Liver (tissue), 8 donors: ENCODE measurements at regions not wholly inside any gene's neighbourhood (a gene's known extent, or its start where the extent isn't known, plus 50 kb on each side); places are given as distances from the start of the nearest gene placed in this dataset.

Source experiments
- DNase-seq: peaks from one replicate; pipeline ENCODE4 v3.0.0-alpha.2; 2017; ENCODE audit warnings: low spot score
- H3K27ac ChIP-seq, 2 donors: one replicate each; pipeline ENCODE4 v1.7.0; 2013; ENCODE audit warnings: inconsistent platforms in 2 of 2, low read length in 2 of 2, control low read depth in 1 of 2, low read depth in 1 of 2, mild to moderate bottlenecking in 1 of 2
- H3K27me3 ChIP-seq, 4 donors: one replicate each; pipeline versions ENCODE4 v1.6.1 to v1.7.0; 2013; ENCODE audit warnings: low read length in 3 of 4, inconsistent platforms in 1 of 4, mild to moderate bottlenecking in 1 of 4, moderate library complexity in 1 of 4; ENCODE audit not compliant: control insufficient read depth in 4 of 4, insufficient read depth in 4 of 4
- H3K36me3 ChIP-seq, 4 donors: one replicate each; pipeline versions ENCODE4 v1.6.1 to v1.7.0; 2013; ENCODE audit warnings: low read length in 3 of 4, mild to moderate bottlenecking in 3 of 4, low read depth in 1 of 4, moderate library complexity in 1 of 4; ENCODE audit not compliant: control insufficient read depth in 4 of 4, insufficient read depth in 3 of 4
- H3K4me1 ChIP-seq, 4 donors: one replicate each; pipeline versions ENCODE4 v1.6.1 to v1.7.0; 2013; ENCODE audit warnings: low read length in 3 of 4, mild to moderate bottlenecking in 3 of 4, moderate library complexity in 1 of 4; ENCODE audit not compliant: control insufficient read depth in 4 of 4, insufficient read depth in 4 of 4
- H3K4me3 ChIP-seq, 3 donors: one replicate each; pipeline versions ENCODE4 v1.6.1 to v1.7.0; 2013; ENCODE audit warnings: low read length in 3 of 3, control low read depth in 1 of 3, low read depth in 1 of 3, mild to moderate bottlenecking in 1 of 3
- H3K9ac ChIP-seq, 2 donors: one replicate each; pipeline ENCODE4 v1.7.0; 2013; ENCODE audit warnings: low read length in 2 of 2, mild to moderate bottlenecking in 2 of 2, moderate library complexity in 2 of 2, control low read depth in 1 of 2, low read depth in 1 of 2
- H3K9me3 ChIP-seq, 4 donors: one replicate each; pipeline versions ENCODE4 v1.6.1 to v1.7.0; 2013; ENCODE audit warnings: low read length in 3 of 4; ENCODE audit not compliant: control insufficient read depth in 4 of 4
- ATF3 ChIP-seq: IDR thresholded peaks from 2 replicates; pipeline ENCODE4 v1.6.1; 2016; ENCODE audit warnings: antibody characterized with exemption
- CTCF ChIP-seq: fragments of 150-350 bp; IDR thresholded peaks from 2 replicates; pipeline ENCODE4 v1.5.1; 2017; ENCODE audit warnings: improper control_type of control experiment, low read depth, low read length; ENCODE audit not compliant: missing input control
- EGR1 ChIP-seq, 2 donors: IDR thresholded peaks; 2 replicates each; pipeline ENCODE4 v1.6.1; 2016 to 2018; ENCODE audit warnings: antibody characterized with exemption in 2 of 2, low read depth in 2 of 2
- FOXA1 ChIP-seq: IDR thresholded peaks from 2 replicates; pipeline ENCODE4 v1.6.1; 2016; ENCODE audit warnings: antibody characterized with exemption
- FOXA2 ChIP-seq: IDR thresholded peaks from 2 replicates; pipeline ENCODE4 v1.6.1; 2016; ENCODE audit warnings: antibody characterized with exemption
- GABPA ChIP-seq, 2 donors: IDR thresholded peaks in 1 of 2; conservative IDR thresholded peaks in 1 of 2; 2 replicates each; pipeline ENCODE4 v1.6.1; 2016; ENCODE audit warnings: antibody characterized with exemption in 2 of 2, mild to moderate bottlenecking in 1 of 2, moderate library complexity in 1 of 2
- HNF4A ChIP-seq, 2 donors: conservative IDR thresholded peaks; 2 replicates each; pipeline ENCODE4 v1.6.1; 2016; ENCODE audit warnings: antibody characterized with exemption in 2 of 2, mild to moderate bottlenecking in 2 of 2
- HNF4G ChIP-seq: IDR thresholded peaks from 2 replicates; pipeline ENCODE4 v1.6.1; 2016; ENCODE audit warnings: antibody characterized with exemption
- JUND ChIP-seq, 2 donors: IDR thresholded peaks; 2 replicates each; pipeline ENCODE4 v1.6.1; 2016; ENCODE audit warnings: antibody characterized with exemption in 2 of 2
- MAX ChIP-seq: IDR thresholded peaks from 2 replicates; pipeline ENCODE4 v1.6.1; 2016; ENCODE audit warnings: antibody characterized with exemption
- NR2F2 ChIP-seq: IDR thresholded peaks from 2 replicates; pipeline ENCODE4 v1.6.1; 2016; ENCODE audit warnings: antibody characterized with exemption
- RAD21 ChIP-seq, 2 donors: IDR thresholded peaks; 2 replicates each; pipeline ENCODE4 v1.6.1; 2016; ENCODE audit warnings: antibody characterized with exemption in 2 of 2, mild to moderate bottlenecking in 2 of 2
- RXRA ChIP-seq, 2 donors: IDR thresholded peaks; 2 replicates each; pipeline ENCODE4 v1.6.1; 2017 to 2018; ENCODE audit warnings: antibody characterized with exemption in 2 of 2, mild to moderate bottlenecking in 1 of 2
- TAF1 ChIP-seq: conservative IDR thresholded peaks from 2 replicates; pipeline ENCODE4 v1.6.1; 2016; ENCODE audit warnings: antibody characterized with exemption, mild to moderate bottlenecking
- YY1 ChIP-seq: IDR thresholded peaks from 2 replicates; pipeline ENCODE4 v1.6.1; 2016; ENCODE audit warnings: antibody characterized with exemption, mild to moderate bottlenecking
- WGBS: extraction: QIAGEN DNeasy Blood & Tissue Kit; methylation state at CpG from one replicate; pipeline ENCODE4 v1.1.7; 2013; 5-methylcytosine and 5-hydroxymethylcytosine counted together
- TF ChIP-seq, protein P1 (sequence below): IDR thresholded peaks from 2 replicates; pipeline ENCODE4 v1.6.1; 2016; ENCODE audit warnings: antibody characterized with exemption, mild to moderate bottlenecking
- TF ChIP-seq, protein P2 (sequence below): IDR thresholded peaks from 2 replicates; pipeline ENCODE4 v1.6.1; 2016; ENCODE audit warnings: antibody characterized with exemption
- donor health status: healthy.
- donor health status: healthy.
- donor health status: healthy.
- donor health status: healthy.
- donor health status: healthy.

GRCh38 chr16:17773698-17774101 lies 302.9 kb upstream of the XYLT1 start:
- Histone ChIP-seq H3K27ac (no peak overlapping the region), H3K27me3 (peaks cover 0 to 5% (median 0%) of the 10 kb centered on the region in 4 donors), H3K9ac (no peak overlapping the region), H3K4me1 (no peaks in the 10 kb centered on the region), H3K9me3 (peaks cover 0 to 5% (median 1%) of the 10 kb centered on the region in 4 donors), H3K36me3 (no peaks in the 10 kb centered on the region), H3K4me3 (no peak overlapping the region)
- 37% methylated on average over 10 of the region's 10 CpGs for WGBS
- TF ChIP-seq YY1 (no peak), JUND (IDR thresholded peaks at IDR 0.05) (no peak), GABPA (IDR thresholded peaks at IDR 0.05 in 1 of 2, conservative IDR thresholded peaks at IDR 0.05 in 1 of 2) (no peak), NR2F2 (no peak), HNF4G (no peak), FOXA2 (no peak), RAD21 (IDR thresholded peaks at IDR 0.05) (no peak), EGR1 (IDR thresholded peaks at IDR 0.05; ENCODE audit: low read depth in 2 of 2) (no peak)
- TF ChIP-seq, protein P1, sequence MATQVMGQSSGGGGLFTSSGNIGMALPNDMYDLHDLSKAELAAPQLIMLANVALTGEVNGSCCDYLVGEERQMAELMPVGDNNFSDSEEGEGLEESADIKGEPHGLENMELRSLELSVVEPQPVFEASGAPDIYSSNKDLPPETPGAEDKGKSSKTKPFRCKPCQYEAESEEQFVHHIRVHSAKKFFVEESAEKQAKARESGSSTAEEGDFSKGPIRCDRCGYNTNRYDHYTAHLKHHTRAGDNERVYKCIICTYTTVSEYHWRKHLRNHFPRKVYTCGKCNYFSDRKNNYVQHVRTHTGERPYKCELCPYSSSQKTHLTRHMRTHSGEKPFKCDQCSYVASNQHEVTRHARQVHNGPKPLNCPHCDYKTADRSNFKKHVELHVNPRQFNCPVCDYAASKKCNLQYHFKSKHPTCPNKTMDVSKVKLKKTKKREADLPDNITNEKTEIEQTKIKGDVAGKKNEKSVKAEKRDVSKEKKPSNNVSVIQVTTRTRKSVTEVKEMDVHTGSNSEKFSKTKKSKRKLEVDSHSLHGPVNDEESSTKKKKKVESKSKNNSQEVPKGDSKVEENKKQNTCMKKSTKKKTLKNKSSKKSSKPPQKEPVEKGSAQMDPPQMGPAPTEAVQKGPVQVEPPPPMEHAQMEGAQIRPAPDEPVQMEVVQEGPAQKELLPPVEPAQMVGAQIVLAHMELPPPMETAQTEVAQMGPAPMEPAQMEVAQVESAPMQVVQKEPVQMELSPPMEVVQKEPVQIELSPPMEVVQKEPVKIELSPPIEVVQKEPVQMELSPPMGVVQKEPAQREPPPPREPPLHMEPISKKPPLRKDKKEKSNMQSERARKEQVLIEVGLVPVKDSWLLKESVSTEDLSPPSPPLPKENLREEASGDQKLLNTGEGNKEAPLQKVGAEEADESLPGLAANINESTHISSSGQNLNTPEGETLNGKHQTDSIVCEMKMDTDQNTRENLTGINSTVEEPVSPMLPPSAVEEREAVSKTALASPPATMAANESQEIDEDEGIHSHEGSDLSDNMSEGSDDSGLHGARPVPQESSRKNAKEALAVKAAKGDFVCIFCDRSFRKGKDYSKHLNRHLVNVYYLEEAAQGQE = no peak
- no peak for DNase-seq

DNA sequence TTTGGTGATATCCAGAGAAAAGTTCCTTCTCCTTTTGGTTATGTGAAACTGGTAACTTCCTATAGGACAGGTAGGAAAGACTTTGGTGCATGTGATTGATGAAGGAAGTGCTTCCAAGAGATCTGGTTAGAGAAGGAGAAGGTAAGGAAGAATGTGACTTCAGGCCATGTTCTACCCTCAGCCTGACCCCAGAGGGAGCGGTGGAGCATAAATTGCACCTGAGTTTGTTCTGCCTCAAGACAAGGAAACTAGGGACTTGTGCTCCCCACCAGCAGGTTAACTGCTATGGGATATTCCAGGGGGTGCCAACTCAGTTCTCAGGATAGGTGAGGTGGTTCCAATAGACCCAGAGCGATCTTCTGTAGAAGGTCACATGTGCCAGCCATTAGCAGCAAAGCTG lies 299.3 kb upstream of the XYLT1 start:
- no peaks in the 10 kb centered on the region for H3K9me3 ChIP-seq
- 90% methylated on average over 2 of the region's 2 CpGs for WGBS
- H3K27ac ChIP-seq = no peak overlapping the region
- no peaks in the 10 kb centered on the region for H3K4me1 ChIP-seq
- TF ChIP-seq NR2F2 (no peak), RAD21 (IDR thresholded peaks at IDR 0.05) (no peak), CTCF (no peak), TAF1 (no peak), GABPA (IDR thresholded peaks at IDR 0.05 in 1 of 2, conservative IDR thresholded peaks at IDR 0.05 in 1 of 2) (no peak), YY1 (no peak), HNF4G (no peak), ATF3 (no peak), FOXA2 (no peak), HNF4A (conservative IDR thresholded peaks at IDR 0.05) (no peak), JUND (IDR thresholded peaks at IDR 0.05) (no peak), MAX (no peak), FOXA1 (no peak), RXRA (IDR thresholded peaks at IDR 0.05) (no peak)
- TF ChIP-seq, protein P1 = no peak
- TF ChIP-seq, protein P2, sequence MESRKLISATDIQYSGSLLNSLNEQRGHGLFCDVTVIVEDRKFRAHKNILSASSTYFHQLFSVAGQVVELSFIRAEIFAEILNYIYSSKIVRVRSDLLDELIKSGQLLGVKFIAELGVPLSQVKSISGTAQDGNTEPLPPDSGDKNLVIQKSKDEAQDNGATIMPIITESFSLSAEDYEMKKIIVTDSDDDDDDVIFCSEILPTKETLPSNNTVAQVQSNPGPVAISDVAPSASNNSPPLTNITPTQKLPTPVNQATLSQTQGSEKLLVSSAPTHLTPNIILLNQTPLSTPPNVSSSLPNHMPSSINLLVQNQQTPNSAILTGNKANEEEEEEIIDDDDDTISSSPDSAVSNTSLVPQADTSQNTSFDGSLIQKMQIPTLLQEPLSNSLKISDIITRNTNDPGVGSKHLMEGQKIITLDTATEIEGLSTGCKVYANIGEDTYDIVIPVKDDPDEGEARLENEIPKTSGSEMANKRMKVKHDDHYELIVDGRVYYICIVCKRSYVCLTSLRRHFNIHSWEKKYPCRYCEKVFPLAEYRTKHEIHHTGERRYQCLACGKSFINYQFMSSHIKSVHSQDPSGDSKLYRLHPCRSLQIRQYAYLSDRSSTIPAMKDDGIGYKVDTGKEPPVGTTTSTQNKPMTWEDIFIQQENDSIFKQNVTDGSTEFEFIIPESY = no peak
- no peak overlapping the region for H3K9ac ChIP-seq
- DNase-seq = no peak
- no peaks in the 10 kb centered on the region for H3K36me3 ChIP-seq
- no peak overlapping the region for H3K4me3 ChIP-seq
- peaks cover 0 to 1% (median 0%) of the 10 kb centered on the region in 4 donors for H3K27me3 ChIP-seq
